Common myeloid progenitor, CD34-positive (primary cell): ENCODE measurements at regions not wholly inside any gene's neighbourhood (a gene's known extent, or its start where the extent isn't known, plus 50 kb on each side); places are given as distances from the start of the nearest gene placed in this dataset.

Experiments used
- CTCF ChIA-PET: fragments of 350-600 bp; sonication (Branson Sonifier 250); formaldehyde crosslinking; loops from one replicate; lab custom pipeline; 2021; ENCODE audit warnings: antibody characterized with exemption; lab: Charles Lee
- POLR2A ChIA-PET: fragments of 350-600 bp; sonication (Branson Sonifier 250); formaldehyde crosslinking; loops from one replicate; lab custom pipeline; 2021; ENCODE audit warnings: antibody characterized with exemption; lab: Charles Lee
- DNase-seq, 3 donors: peaks; one replicate each; pipeline versions ENCODE4 v3.0.0 to v3.0.0-alpha.2; 2013
- H3K27ac ChIP-seq, 2 experiments: 1 replicate in 1 of 2; 2 replicates in 1 of 2; pipeline ENCODE4 v1.7.0; 2013; ENCODE audit warnings: inconsistent platforms in 2 of 2, low read length in 2 of 2, mild to moderate bottlenecking in 2 of 2, low read depth in 1 of 2, moderate library complexity in 1 of 2; ENCODE audit not compliant: severe bottlenecking in 2 of 2, insufficient read depth in 1 of 2, poor library complexity in 1 of 2
- H3K27me3 ChIP-seq, 5 experiments: replicated peaks in 2 of 5; 1 replicate in 3 of 5; 2 replicates in 2 of 5; pipeline versions ENCODE4 v1.6.1 to v1.7.0; 2013; ENCODE audit warnings: low read length in 4 of 5, mild to moderate bottlenecking in 2 of 5, moderate library complexity in 2 of 5, inconsistent platforms in 1 of 5; ENCODE audit not compliant: insufficient read depth in 5 of 5, control insufficient read depth in 4 of 5
- H3K36me3 ChIP-seq, 4 experiments: 1 replicate in 2 of 4; 2 replicates in 2 of 4; pipeline versions ENCODE4 v1.6.1 to v1.7.0; 2013; ENCODE audit warnings: low read length in 3 of 4, control low read depth in 1 of 4, mild to moderate bottlenecking in 1 of 4; ENCODE audit not compliant: control insufficient read depth in 4 of 4, insufficient read depth in 4 of 4
- H3K4me1 ChIP-seq, 4 experiments: 1 replicate in 3 of 4; 2 replicates in 1 of 4; pipeline versions ENCODE4 v1.6.1 to v1.7.1; 2013; ENCODE audit warnings: low read length in 3 of 4, mild to moderate bottlenecking in 3 of 4, control low read depth in 1 of 4, inconsistent platforms in 1 of 4, moderate library complexity in 1 of 4; ENCODE audit not compliant: control insufficient read depth in 4 of 4, insufficient read depth in 4 of 4; ENCODE audit errors: control extremely low read depth in 1 of 4
- H3K4me3 ChIP-seq, 7 experiments: 1 replicate in 4 of 7; 2 replicates in 3 of 7; pipeline versions ENCODE4 v1.5.1 to v1.7.0; 2013; ENCODE audit warnings: mild to moderate bottlenecking in 7 of 7, low read length in 6 of 7, moderate library complexity in 6 of 7, inconsistent platforms in 2 of 7, low read depth in 2 of 7, control low read depth in 1 of 7; ENCODE audit not compliant: insufficient read depth in 4 of 7, control insufficient read depth in 1 of 7; ENCODE audit errors: extremely low read depth in 1 of 7
- H3K9me3 ChIP-seq, 5 experiments: 1 replicate in 4 of 5; 2 replicates in 1 of 5; pipeline versions ENCODE4 v1.6.1 to v1.7.1; 2013; ENCODE audit warnings: low read length in 4 of 5, mild to moderate bottlenecking in 2 of 5, inconsistent platforms in 1 of 5, low read depth in 1 of 5, moderate library complexity in 1 of 5; ENCODE audit not compliant: control insufficient read depth in 4 of 5, insufficient read depth in 2 of 5; ENCODE audit errors: control extremely low read depth in 1 of 5
- WGBS: methylation state at CpG from one replicate; pipeline ENCODE4 v1.1.5; 2013; ENCODE audit not compliant: insufficient coverage; 5-methylcytosine and 5-hydroxymethylcytosine counted together

DNA sequence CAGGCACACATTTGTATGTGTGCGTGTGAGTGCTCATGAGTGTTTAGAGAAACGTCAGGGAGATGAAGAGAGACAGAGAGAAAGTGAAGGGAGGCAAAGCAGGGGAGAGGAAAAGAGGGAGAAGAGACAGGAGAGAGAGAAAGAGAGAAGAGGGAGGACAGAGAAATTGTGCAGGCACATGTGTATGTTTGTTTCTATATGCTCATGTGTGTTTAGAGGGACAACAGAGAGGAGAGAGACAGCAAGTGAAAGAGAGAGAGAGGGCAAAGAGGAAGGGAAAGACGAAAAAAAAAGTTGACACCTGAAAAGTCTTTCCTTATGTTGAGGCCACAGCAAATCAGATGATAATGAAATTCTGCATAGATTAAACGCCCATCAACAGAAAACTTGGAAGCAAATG, 541.1 kb downstream of the TNS1 start:
- Histone ChIP-seq H3K4me3 (no peak overlapping the region), H3K27ac (no peak overlapping the region), H3K36me3 (no peaks in the 10 kb centered on the region), H3K27me3 (peaks cover 0 to 3% (median 0%) of the 10 kb centered on the region in 5 experiments), H3K4me1 (no peaks in the 10 kb centered on the region), H3K9me3 (peaks cover 0 to 1% (median 0%) of the 10 kb centered on the region in 5 experiments)
- CTCF ChIA-PET = no interaction called here
- WGBS = 99% methylated on average over 4 of the region's 4 CpGs
- no peak for DNase-seq
- POLR2A ChIA-PET = no interaction called here

DNA sequence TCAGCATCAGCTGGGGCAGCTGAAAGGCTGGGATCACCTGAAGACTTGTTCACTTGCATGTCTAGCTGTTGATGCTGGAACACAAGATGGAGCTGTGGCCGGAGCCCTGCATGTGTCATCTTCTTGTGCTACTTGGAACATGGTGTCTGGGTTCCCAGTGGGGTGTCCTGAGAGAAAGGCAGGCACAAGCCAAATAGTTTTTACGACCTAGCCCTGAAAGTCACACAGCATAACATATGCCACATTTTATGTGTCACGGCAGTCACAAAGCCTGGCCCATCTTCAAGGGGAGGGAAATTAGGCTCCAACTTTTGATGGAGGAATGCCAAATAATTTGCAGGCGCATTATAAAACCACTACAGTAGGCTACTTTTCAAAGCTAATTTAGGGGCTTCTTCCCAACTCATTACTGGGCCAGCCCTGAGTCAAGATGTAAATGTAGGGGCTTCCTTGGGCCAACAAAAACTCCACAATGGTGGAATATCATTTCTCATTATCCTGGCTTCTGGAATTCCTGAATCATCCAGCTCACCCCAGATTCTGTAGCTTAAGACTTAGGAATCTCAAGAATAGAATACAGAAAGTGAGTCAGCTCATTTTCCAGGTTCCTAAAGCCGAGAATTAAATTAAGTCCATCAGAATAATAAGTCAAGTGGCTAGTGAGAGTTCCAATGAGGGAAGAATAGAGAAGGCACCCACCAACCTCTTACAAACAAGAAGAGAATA, 543.0 kb downstream of the TNS1 start:
- WGBS = 93% methylated on average over 4 of the region's 5 CpGs
- Histone ChIP-seq H3K27ac (no peak overlapping the region), H3K4me1 (no peaks in the 10 kb centered on the region), H3K9me3 (no peaks in the 10 kb centered on the region), H3K27me3 (peaks cover 0 to 3% (median 0%) of the 10 kb centered on the region in 5 experiments), H3K36me3 (no peaks in the 10 kb centered on the region), H3K4me3 (no peak overlapping the region)
- POLR2A ChIA-PET = no interaction called here
- CTCF ChIA-PET = no interaction called here
- no peak for DNase-seq

- CTCF ChIA-PET = no interaction called here
Measured at GRCh38 chr2:217459016-217459415, 543.8 kb downstream of the TNS1 start.

DNA sequence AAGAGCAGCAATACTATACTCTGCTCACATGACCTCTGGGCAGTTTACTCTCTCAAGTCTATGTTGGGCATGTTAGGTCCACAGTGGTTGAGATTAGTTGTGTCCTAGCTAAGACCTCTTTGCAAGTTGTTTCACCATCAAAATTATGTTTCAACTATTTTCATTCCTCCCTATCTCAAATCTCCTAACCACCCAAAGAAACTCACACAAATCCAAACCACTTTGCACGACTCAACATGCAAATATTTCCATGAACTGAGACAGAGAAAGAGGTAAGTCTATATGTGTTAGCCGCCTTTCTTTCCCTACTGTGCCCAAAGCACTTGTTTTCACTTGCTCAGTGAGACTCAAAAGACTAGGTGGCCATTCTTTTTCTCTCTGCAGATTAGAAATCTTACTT, 546.8 kb downstream of the TNS1 start:
- ChIA-PET POLR2A (no interaction called here), CTCF (no interaction called here)
- DNase-seq = no peak
- WGBS = 100% methylated on average over 1 of the region's 2 CpGs
- Histone ChIP-seq H3K27me3 (peaks cover 0 to 3% (median 0%) of the 10 kb centered on the region in 5 experiments), H3K4me1 (no peaks in the 10 kb centered on the region), H3K9me3 (no peaks in the 10 kb centered on the region), H3K27ac (no peak overlapping the region), H3K4me3 (no peak overlapping the region), H3K36me3 (no peaks in the 10 kb centered on the region)

More at GRCh38 chr2:217459016-217459415, 543.8 kb downstream of the TNS1 start:
- Histone ChIP-seq H3K27me3 (peaks cover 0 to 3% (median 0%) of the 10 kb centered on the region in 5 experiments), H3K9me3 (no peaks in the 10 kb centered on the region), H3K4me1 (no peaks in the 10 kb centered on the region), H3K4me3 (no peak overlapping the region), H3K27ac (no peak overlapping the region), H3K36me3 (no peaks in the 10 kb centered on the region)
- DNase-seq = no peak
- 92% methylated on average over 1 of the region's 2 CpGs for WGBS
- POLR2A ChIA-PET = no interaction called here

DNA sequence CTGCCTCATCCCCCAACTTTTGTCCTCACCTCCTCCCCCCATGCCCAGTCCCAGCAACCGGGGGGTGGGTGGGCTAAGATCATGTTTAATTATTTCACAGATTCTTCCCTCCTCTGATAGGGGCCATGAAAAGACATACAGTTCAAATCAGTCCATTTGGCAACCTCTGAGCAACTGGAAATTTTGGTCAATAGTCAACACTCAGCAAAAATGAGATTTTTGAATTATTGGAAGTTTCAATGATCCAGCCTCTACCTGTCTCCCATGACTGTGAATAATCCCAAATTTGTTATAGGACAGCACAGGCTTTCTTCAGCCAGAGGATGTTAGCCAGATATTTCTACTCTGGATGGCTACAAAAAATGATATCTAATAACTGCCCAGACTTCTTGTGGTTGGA, 549.9 kb downstream of the TNS1 start:
- WGBS = no CpG with 5 or more reads among the region's 1 CpG
- Histone ChIP-seq H3K4me1 (no peaks in the 10 kb centered on the region), H3K9me3 (no peaks in the 10 kb centered on the region), H3K4me3 (no peak overlapping the region), H3K27me3 (peaks cover 0 to 3% (median 0%) of the 10 kb centered on the region in 5 experiments), H3K27ac (no peak overlapping the region), H3K36me3 (no peaks in the 10 kb centered on the region)
- POLR2A ChIA-PET = interaction anchor here (0.6 kb wide), 1 partner anchor 45 kb away, joined by 4 read pairs; no protein-coding TSS in a partner anchor
- no peak for DNase-seq
- CTCF ChIA-PET = interaction anchor here (1.3 kb wide), 1 partner anchor 16 kb away, joined by 3 read pairs; no protein-coding TSS in a partner anchor

DNA sequence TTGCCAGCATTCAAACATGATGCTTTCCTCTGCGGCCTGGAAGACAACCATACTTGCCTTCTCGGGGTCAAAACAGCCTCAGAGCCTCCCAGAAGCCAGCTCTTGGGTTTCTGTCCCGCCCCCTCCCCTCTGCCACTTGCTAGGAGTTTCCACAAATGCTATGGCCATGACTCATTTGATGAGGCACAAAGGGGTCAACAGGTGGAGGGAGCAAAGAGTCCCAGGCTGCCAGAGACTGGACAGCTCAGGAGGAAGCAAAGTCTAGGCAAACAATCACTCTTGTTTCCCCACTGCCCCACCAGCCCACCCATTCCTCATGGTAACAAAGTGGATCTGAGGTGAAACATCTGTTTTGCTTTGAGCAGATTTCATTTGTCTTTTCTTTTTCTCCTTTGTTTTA, 551.1 kb downstream of the TNS1 start:
- Histone ChIP-seq H3K27ac (no peak overlapping the region), H3K36me3 (no peaks in the 10 kb centered on the region), H3K4me3 (no peak overlapping the region), H3K4me1 (no peaks in the 10 kb centered on the region), H3K27me3 (peaks cover 0 to 3% (median 0%) of the 10 kb centered on the region in 5 experiments), H3K9me3 (no peaks in the 10 kb centered on the region)
- CTCF ChIA-PET = interaction anchor here (0.6 to 1.3 kb wide), 2 partner anchors 14 to 22 kb away, joined by 3 read pairs; no protein-coding TSS in a partner anchor
- POLR2A ChIA-PET = no interaction called here
- WGBS = 100% methylated on average over 3 of the region's 3 CpGs
- DNase-seq = no peak

DNA sequence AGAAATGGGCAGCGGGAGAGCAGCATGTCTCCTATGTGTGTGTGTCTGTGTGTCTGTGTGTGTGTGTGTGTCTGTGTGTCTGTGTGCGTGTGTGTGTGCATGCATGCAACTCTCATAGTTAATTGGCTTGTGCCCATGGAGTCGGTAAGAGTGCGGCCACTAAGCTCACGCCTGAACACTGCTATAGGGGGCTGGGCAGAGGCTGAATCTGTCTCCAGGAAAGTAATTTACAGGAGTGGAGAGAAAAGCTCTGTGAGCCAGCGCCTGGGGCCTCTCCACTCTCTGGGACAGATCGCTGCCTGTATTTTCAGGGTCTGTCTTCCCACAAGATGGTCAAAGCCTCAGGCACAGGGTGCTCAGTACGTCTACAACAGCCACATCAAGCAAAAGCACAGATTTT, 553.4 kb downstream of the TNS1 start:
- no peaks in the 10 kb centered on the region for H3K9me3 ChIP-seq
- no peaks in the 10 kb centered on the region for H3K4me1 ChIP-seq
- H3K4me3 ChIP-seq = no peak overlapping the region
- ChIA-PET POLR2A (no interaction called here), CTCF (no interaction called here)
- WGBS = 93% methylated on average over 6 of the region's 8 CpGs
- peaks cover 0 to 3% (median 0%) of the 10 kb centered on the region in 5 experiments for H3K27me3 ChIP-seq
- H3K36me3 ChIP-seq = no peaks in the 10 kb centered on the region
- H3K27ac ChIP-seq = no peak overlapping the region
- no peak for DNase-seq
